Endothelial cell of umbilical vein (primary cell): ENCODE measurements at regions not wholly inside any gene's neighbourhood (a gene's known extent, or its start where the extent isn't known, plus 50 kb on each side); places are given as distances from the start of the nearest gene placed in this dataset.

Experiments used
- EZH2 ChIP-seq: IDR thresholded peaks from 2 replicates; pipeline ENCODE4 v1.6.1; 2012; ENCODE audit warnings: borderline replicate concordance, low read depth, mild to moderate bottlenecking, moderate library complexity, low read length, inconsistent platforms; ENCODE audit not compliant: severe bottlenecking
- FOS ChIP-seq: IDR thresholded peaks from 2 replicates; pipeline ENCODE4 v1.6.1; 2011; ENCODE audit warnings: mild to moderate bottlenecking, low read length, moderate library complexity, borderline replicate concordance; ENCODE audit not compliant: insufficient read depth
- JUN ChIP-seq: IDR thresholded peaks from 2 replicates; pipeline ENCODE4 v1.6.1; 2011; ENCODE audit warnings: borderline replicate concordance, low read depth; ENCODE audit not compliant: insufficient read length, insufficient read depth
- MAX ChIP-seq: IDR thresholded peaks from 2 replicates; pipeline ENCODE4 v1.6.1; 2011; ENCODE audit not compliant: insufficient read depth, insufficient read length
- MYC ChIP-seq: IDR thresholded peaks from one replicate; pipeline ENCODE4 v1.6.1; 2011; ENCODE audit warnings: mild to moderate bottlenecking, low read depth, low read length
- POLR2A ChIP-seq: IDR thresholded peaks from 2 replicates; pipeline ENCODE4 v1.6.1; 2012; ENCODE audit warnings: low read depth, mild to moderate bottlenecking, control low read depth, low read length
- POLR2AphosphoS5 ChIP-seq: IDR thresholded peaks from 2 replicates; pipeline ENCODE4 v1.6.1; 2012; ENCODE audit warnings: low read depth, mild to moderate bottlenecking, control low read depth, low read length, moderate library complexity; ENCODE audit not compliant: insufficient read depth
- TF ChIP-seq, protein P1 (sequence below), 2 donors: IDR thresholded peaks; 1 replicate in 1 of 2; 2 replicates in 1 of 2; pipeline ENCODE4 v1.5.1; 2011; ENCODE audit warnings: low read length in 2 of 2, mild to moderate bottlenecking in 2 of 2, moderate library complexity in 2 of 2, control low read depth in 1 of 2, inconsistent platforms in 1 of 2, low read depth in 1 of 2; ENCODE audit not compliant: insufficient read depth in 1 of 2; ENCODE audit errors: extremely low read depth in 1 of 2

DNA sequence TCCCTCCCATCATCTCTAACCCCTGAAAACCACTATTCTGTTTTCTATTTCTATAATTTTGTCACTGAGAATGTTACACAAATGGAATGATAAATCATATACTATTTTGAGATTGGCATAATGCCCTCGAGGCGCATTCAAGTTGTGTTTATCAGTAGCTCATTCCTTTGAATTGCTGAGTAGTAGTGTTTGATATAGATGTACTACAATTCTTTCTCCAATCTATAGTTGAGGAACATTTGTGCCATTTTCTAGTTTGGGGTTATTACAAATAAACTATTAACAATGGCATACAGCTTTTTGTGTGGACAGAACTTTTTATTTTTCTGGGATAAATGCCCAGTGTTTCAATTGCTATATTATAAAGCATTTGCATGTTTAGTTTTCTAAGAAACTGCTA, 86.0 kb downstream of the CCR1 start:
- TF ChIP-seq FOS, result no peak
- TF ChIP-seq, protein P1, sequence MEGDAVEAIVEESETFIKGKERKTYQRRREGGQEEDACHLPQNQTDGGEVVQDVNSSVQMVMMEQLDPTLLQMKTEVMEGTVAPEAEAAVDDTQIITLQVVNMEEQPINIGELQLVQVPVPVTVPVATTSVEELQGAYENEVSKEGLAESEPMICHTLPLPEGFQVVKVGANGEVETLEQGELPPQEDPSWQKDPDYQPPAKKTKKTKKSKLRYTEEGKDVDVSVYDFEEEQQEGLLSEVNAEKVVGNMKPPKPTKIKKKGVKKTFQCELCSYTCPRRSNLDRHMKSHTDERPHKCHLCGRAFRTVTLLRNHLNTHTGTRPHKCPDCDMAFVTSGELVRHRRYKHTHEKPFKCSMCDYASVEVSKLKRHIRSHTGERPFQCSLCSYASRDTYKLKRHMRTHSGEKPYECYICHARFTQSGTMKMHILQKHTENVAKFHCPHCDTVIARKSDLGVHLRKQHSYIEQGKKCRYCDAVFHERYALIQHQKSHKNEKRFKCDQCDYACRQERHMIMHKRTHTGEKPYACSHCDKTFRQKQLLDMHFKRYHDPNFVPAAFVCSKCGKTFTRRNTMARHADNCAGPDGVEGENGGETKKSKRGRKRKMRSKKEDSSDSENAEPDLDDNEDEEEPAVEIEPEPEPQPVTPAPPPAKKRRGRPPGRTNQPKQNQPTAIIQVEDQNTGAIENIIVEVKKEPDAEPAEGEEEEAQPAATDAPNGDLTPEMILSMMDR (IDR thresholded peaks at IDR 0.05; ENCODE audit: extremely low read depth in 1 of 2, insufficient read depth in 1 of 2, low read depth in 1 of 2, low read length in 2 of 2), result no peak
- TF ChIP-seq POLR2AphosphoS5, result no peak
- TF ChIP-seq POLR2A, result no peak
- TF ChIP-seq EZH2, result no peak
- no peak for TF ChIP-seq MAX
- TF ChIP-seq JUN, result no peak
- no peak for TF ChIP-seq MYC
